Activated naive CD4-positive, alpha-beta T cell treated with anti-CD3 and anti-CD28 coated beads, Interleukin-2, amount 50 U/mL, for 72 hours (primary cell): ENCODE measurements at regions not wholly inside any gene's neighbourhood (a gene's known extent, or its start where the extent isn't known, plus 50 kb on each side); places are given as distances from the start of the nearest gene placed in this dataset.
A peak's percentile ranks its signal among the peaks of the same experiment; 100 is the strongest.
"Not testable (repeated sequence)": the region's sequence is repeated elsewhere in the genome, so short reads cannot be mapped to it uniquely, and the experiment has no call there.

ENCODE experiments used
- ATAC-seq, 2 donors: fragments of 150-1000 bp; cut with Tn5 transposase; 2 replicates each; pipeline ENCODE4 v1.10.0; 2021; ENCODE audit warnings: mild to moderate bottlenecking in 2 of 2, moderate library complexity in 2 of 2
- DNase-seq, 2 donors: peaks; one replicate each; pipeline ENCODE4 v3.0.0; 2021 to 2022; ENCODE audit warnings: low spot score in 2 of 2
- H3K27ac Mint-ChIP-seq, 2 donors: one replicate each; pipeline ENCODE4 v1.8.0; 2022; ENCODE audit warnings: mild to moderate bottlenecking in 2 of 2, mixed read lengths in 2 of 2
- H3K36me3 Mint-ChIP-seq, 2 donors: one replicate each; pipeline ENCODE4 v1.8.0; 2022; ENCODE audit warnings: mixed read lengths in 2 of 2
- H3K9me3 Mint-ChIP-seq, 2 donors: one replicate each; pipeline ENCODE4 v1.8.0; 2022; ENCODE audit warnings: mixed read lengths in 2 of 2

DNA sequence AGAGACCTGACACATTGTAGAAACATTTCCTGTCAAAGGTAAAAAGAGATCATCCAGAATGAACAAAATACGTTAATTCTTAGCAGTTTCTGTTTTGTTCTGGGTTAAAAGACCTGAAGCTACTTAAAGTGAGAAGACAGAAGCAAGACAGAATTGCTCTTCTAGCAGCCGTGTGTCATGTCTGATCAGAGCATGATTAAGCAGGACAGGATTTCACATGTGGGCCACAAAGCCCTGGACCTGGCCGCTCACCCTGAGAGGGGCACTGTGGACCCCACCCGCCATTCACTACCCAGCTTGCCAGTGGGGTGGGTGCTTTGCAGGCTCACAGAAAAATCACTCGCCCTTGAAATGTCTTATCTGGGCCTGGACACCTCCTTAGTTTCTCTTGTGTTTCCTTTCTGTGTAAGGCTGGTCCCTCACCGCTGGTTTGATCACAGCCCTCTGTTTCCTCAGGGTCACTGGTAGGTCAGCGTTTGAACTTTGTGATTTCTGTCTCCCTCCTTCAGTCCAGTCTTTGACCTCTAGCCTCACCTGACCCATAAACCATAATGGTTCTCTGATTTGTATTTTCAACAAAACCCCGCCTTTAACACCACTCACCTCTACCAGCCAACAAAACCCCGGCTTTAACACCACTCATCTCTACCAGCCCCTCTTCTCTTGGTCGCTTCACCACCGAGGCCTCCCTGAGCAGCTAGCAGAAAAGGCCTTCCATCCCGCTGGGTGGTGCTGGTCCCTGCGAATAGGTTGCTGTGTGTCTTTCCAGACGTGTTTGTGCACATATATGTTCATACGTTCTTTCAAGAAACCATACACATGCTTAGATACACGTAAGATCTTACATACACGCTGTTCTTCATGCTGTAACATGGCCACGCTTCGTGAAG lies 185.0 kb downstream of the OR4M2 start:
- DNase-seq (peak in 1 of 2 donors; percentile 46), ATAC-seq (peak; percentile 50 to 69)
- Mint-ChIP-seq H3K36me3 (no peaks in the 10 kb centered on the region), H3K27ac (no peak overlapping the region), H3K9me3 (no peaks in the 10 kb centered on the region)

GRCh38 chr15:22265970-22266369 lies 185.6 kb downstream of the OR4M2 start:
- Mint-ChIP-seq H3K36me3 (no peaks in the 10 kb centered on the region), H3K9me3 (no peaks in the 10 kb centered on the region), H3K27ac (no peak overlapping the region)
- ATAC-seq: no peak
- no peak for DNase-seq

GRCh38 chr15:22267761-22268160 lies 187.4 kb downstream of the OR4M2 start:
- no peaks in the 10 kb centered on the region for H3K9me3 Mint-ChIP-seq
- ATAC-seq (no peak), DNase-seq (no peak)
- H3K36me3 Mint-ChIP-seq: no peaks in the 10 kb centered on the region
- H3K27ac Mint-ChIP-seq: no peak overlapping the region

- not testable (repeated sequence) for H3K36me3 Mint-ChIP-seq, DNase-seq, ATAC-seq, H3K9me3 Mint-ChIP-seq, H3K27ac Mint-ChIP-seq
Observed at GRCh38 chr15:22268201-22268600, 187.9 kb downstream of the OR4M2 start.

DNA sequence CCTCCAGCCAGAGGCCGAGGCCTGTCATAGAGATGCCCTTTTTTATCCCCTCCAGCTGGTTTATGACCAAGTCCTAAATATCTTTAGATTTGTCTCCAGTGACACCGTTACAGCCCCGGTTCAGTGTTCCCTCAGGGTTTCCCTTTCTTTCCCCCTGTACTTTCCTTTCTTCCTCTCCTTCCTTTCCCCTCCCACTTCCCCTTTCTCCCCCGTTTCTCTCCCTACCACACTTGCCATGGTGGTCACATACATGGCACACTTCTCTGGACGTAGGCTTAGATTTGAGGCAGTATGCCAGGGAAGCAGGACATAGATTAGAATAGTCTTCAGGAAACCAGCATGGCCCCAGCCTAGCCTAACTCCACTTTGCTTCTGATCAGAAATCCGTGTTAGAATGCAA lies 188.3 kb downstream of the OR4M2 start:
- not testable (repeated sequence) for DNase-seq, H3K36me3 Mint-ChIP-seq, ATAC-seq, H3K27ac Mint-ChIP-seq, H3K9me3 Mint-ChIP-seq

- not testable (repeated sequence) for DNase-seq, H3K36me3 Mint-ChIP-seq, ATAC-seq, H3K9me3 Mint-ChIP-seq, H3K27ac Mint-ChIP-seq
Observed at GRCh38 chr15:22272286-22273160, 186.2 kb upstream of the GOLGA6L22 start.

GRCh38 chr15:22273185-22273584 lies 185.5 kb upstream of the GOLGA6L22 start:
- DNase-seq, H3K27ac Mint-ChIP-seq, H3K36me3 Mint-ChIP-seq, H3K9me3 Mint-ChIP-seq, ATAC-seq: not testable (repeated sequence)

GRCh38 chr15:22274376-22274775 lies 184.3 kb upstream of the GOLGA6L22 start:
- ATAC-seq, DNase-seq, H3K9me3 Mint-ChIP-seq, H3K36me3 Mint-ChIP-seq, H3K27ac Mint-ChIP-seq: not testable (repeated sequence)

- not testable (repeated sequence) for DNase-seq, H3K27ac Mint-ChIP-seq, H3K36me3 Mint-ChIP-seq, ATAC-seq, H3K9me3 Mint-ChIP-seq
Observed at GRCh38 chr15:22280770-22281169, 177.9 kb upstream of the GOLGA6L22 start.

DNA sequence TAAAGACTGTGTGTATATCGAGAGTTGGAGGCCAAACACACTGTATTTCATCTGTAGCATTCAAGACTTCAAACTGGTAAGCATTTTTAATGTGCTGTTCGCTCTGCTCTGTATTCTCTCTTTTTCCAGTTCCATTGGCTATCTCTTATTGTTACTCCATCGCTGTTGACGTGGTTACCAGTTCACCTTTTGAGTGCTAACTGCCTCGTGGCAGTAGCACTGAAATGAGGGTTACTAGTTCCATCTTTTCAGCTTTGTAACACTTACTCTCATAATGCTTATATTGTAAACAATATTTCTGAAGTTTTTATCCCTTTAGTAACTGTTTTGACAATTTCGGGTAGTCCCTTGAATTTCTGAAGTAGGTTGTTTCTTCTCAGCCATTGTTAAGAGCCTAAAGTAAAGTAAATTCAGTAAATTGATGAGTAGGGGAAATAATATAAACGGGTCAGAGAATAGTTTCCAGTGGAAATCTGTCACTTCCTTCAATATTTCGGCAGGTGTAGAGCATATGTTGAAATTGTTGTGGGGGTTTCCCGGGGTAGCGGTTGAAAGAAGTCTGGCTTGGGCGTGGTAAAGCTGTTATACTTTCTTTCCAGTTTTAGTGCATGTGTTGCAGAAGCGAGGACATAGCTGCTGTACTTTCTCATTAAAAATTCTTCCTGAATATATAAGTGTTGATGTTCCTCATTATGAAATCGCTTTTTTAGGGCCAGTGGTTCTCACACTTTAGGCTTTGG lies 175.7 kb upstream of the GOLGA6L22 start:
- H3K36me3 Mint-ChIP-seq, H3K9me3 Mint-ChIP-seq, H3K27ac Mint-ChIP-seq, DNase-seq: not testable (repeated sequence)
- ATAC-seq: peak; percentile 26 to 71

DNA sequence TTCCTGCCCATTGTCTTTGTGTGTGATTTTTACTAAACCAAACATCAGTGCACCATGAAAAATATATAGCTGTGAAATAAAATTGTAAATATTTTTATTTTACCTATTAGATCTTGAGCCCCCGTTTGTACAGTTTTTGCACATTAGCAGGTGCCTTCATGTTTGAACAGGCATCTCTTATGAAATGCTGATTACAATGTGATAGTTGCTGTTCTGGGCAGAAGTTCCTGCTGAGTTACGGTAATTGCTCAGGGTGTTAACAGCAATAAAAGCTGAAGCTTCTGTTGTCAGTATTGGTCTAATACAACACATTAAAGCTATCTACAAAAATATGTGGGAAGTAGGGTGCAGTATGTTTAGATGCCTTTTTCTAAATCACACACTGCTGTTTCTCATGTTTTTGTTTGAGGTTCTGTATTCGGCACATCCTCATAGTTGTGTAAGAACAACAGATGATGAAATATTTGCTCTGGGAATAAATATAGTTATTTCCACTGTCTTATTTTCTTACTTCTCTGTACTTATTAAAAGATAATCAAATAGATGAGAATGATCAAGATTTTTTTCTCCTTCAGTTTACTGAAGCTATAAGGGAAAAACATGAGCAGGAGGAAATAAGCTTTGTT lies 173.8 kb upstream of the GOLGA6L22 start:
- ATAC-seq, H3K9me3 Mint-ChIP-seq, H3K36me3 Mint-ChIP-seq, DNase-seq, H3K27ac Mint-ChIP-seq: not testable (repeated sequence)

DNA sequence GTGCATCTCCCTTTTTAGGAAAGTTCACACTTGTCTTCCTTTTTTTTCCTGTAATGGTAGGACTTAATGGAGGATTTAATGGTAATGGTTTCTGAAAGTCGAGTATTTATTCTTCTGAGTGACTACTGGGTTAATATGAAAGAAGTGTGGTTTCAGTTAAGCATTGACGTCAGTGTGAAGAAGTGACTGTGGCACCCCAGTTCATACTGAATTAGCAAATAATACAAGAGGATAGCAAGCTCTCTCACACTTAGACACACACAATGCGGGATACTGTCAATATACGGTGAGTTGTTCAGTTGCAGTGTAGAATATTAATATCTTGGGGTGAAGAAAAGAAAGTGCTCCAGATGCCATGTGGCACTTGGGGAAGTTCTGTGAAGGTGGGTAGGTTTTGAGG lies 167.6 kb upstream of the GOLGA6L22 start:
- not testable (repeated sequence) for H3K27ac Mint-ChIP-seq, DNase-seq, H3K9me3 Mint-ChIP-seq, H3K36me3 Mint-ChIP-seq, ATAC-seq

GRCh38 chr15:22303112-22303511 lies 155.6 kb upstream of the GOLGA6L22 start:
- ATAC-seq, H3K36me3 Mint-ChIP-seq, DNase-seq, H3K9me3 Mint-ChIP-seq, H3K27ac Mint-ChIP-seq: not testable (repeated sequence)
